Neuronal stem cell (in vitro differentiated cells): ENCODE measurements at regions not wholly inside any gene's neighbourhood (a gene's known extent, or its start where the extent isn't known, plus 50 kb on each side); places are given as distances from the start of the nearest gene placed in this dataset.

ENCODE experiments used
- DNase-seq: peaks from one replicate; pipeline ENCODE4 v3.0.0-alpha.2; 2013; ENCODE audit warnings: low spot score
- H2AFZ ChIP-seq: one replicate; pipeline ENCODE4 v1.6.1; 2013; ENCODE audit warnings: mild to moderate bottlenecking, low read length, inconsistent platforms
- H2AK5ac ChIP-seq: 2 replicates; pipeline ENCODE4 v1.6.1; 2013; ENCODE audit warnings: low read depth, mild to moderate bottlenecking, inconsistent platforms, low read length, moderate library complexity, mixed read lengths
- H2BK120ac ChIP-seq: 2 replicates; pipeline ENCODE4 v1.6.1; 2013; ENCODE audit warnings: low read depth, mild to moderate bottlenecking, inconsistent platforms, low read length, moderate library complexity, mixed read lengths
- H2BK12ac ChIP-seq: one replicate; pipeline ENCODE4 v1.6.1; 2013; ENCODE audit warnings: low read length, inconsistent platforms
- H2BK15ac ChIP-seq: 2 replicates; pipeline ENCODE4 v1.6.1; 2013; ENCODE audit warnings: mild to moderate bottlenecking, low read length, inconsistent platforms, mixed read lengths
- H2BK5ac ChIP-seq: one replicate; pipeline ENCODE4 v1.6.1; 2013; ENCODE audit warnings: inconsistent platforms, mild to moderate bottlenecking, low read length, moderate library complexity
- H3K14ac ChIP-seq: one replicate; pipeline ENCODE4 v1.6.1; 2013; ENCODE audit warnings: low read length, inconsistent platforms
- H3K18ac ChIP-seq: 2 replicates; pipeline ENCODE4 v1.6.1; 2013; ENCODE audit warnings: low read length, inconsistent platforms
- H3K23ac ChIP-seq: 2 replicates; pipeline ENCODE4 v1.6.1; 2013; ENCODE audit warnings: low read depth, mild to moderate bottlenecking, mixed read lengths, low read length, inconsistent platforms; ENCODE audit not compliant: poor library complexity
- H3K27ac ChIP-seq: replicated peaks from 3 replicates; pipeline ENCODE4 v1.5.1; 2013; ENCODE audit warnings: low read length, inconsistent platforms
- H3K27me3 ChIP-seq, 3 experiments: 2 replicates each; pipeline ENCODE4 v1.6.1; 2013; ENCODE audit warnings: low read length in 3 of 3, mild to moderate bottlenecking in 2 of 3, inconsistent platforms in 1 of 3, low read depth in 1 of 3, mixed read lengths in 1 of 3, moderate library complexity in 1 of 3; ENCODE audit not compliant: control insufficient read depth in 3 of 3, insufficient read depth in 3 of 3
- H3K36me3 ChIP-seq, 2 donors: replicated peaks in 1 of 2; 2 replicates each; pipeline ENCODE4 v1.6.1; 2013; ENCODE audit warnings: low read length in 2 of 2; ENCODE audit not compliant: control insufficient read depth in 2 of 2, insufficient read depth in 2 of 2
- H3K4ac ChIP-seq: 2 replicates; pipeline ENCODE4 v1.6.1; 2013; ENCODE audit warnings: inconsistent platforms, mild to moderate bottlenecking, low read length, moderate library complexity
- H3K4me1 ChIP-seq, 2 donors: 1 replicate in 1 of 2; 2 replicates in 1 of 2; pipeline ENCODE4 v1.6.1; 2013; ENCODE audit warnings: low read length in 2 of 2, low read depth in 1 of 2; ENCODE audit not compliant: control insufficient read depth in 2 of 2, insufficient read depth in 1 of 2
- H3K4me2 ChIP-seq: one replicate; pipeline ENCODE4 v1.6.1; 2013; ENCODE audit warnings: mild to moderate bottlenecking, low read length, inconsistent platforms; ENCODE audit not compliant: insufficient read depth, poor library complexity, severe bottlenecking
- H3K4me3 ChIP-seq, 2 donors: 2 replicates each; pipeline ENCODE4 v1.5.1; 2013; ENCODE audit warnings: low read length in 2 of 2, mild to moderate bottlenecking in 2 of 2, inconsistent platforms in 1 of 2, moderate library complexity in 1 of 2
- H3K79me1 ChIP-seq: one replicate; pipeline ENCODE4 v1.6.1; 2013; ENCODE audit warnings: low read depth, mild to moderate bottlenecking, inconsistent platforms, low read length, moderate library complexity
- H3K9ac ChIP-seq: one replicate; pipeline ENCODE4 v1.6.1; 2013; ENCODE audit warnings: mild to moderate bottlenecking, low read depth, low read length, inconsistent platforms; ENCODE audit not compliant: poor library complexity
- H3K9me3 ChIP-seq, 2 donors: replicated peaks in 1 of 2; 2 replicates each; pipeline versions ENCODE3 to v1.6.1; 2013; ENCODE audit warnings: low read length in 2 of 2, mild to moderate bottlenecking in 2 of 2, inconsistent platforms in 1 of 2, low read depth in 1 of 2, mixed read lengths in 1 of 2, moderate library complexity in 1 of 2; ENCODE audit not compliant: control insufficient read depth in 2 of 2, insufficient read depth in 1 of 2
- H4K8ac ChIP-seq: one replicate; pipeline ENCODE4 v1.6.1; 2013; ENCODE audit warnings: low read depth, mild to moderate bottlenecking, inconsistent platforms, low read length, moderate library complexity
- H4K91ac ChIP-seq: one replicate; pipeline ENCODE4 v1.6.1; 2013; ENCODE audit warnings: low read length, low read depth, mild to moderate bottlenecking, inconsistent platforms; ENCODE audit not compliant: poor library complexity
- WGBS, 2 donors: extraction: QIAGEN DNeasy Blood & Tissue Kit; methylation state at CpG; one replicate each; pipeline ENCODE4 v1.1.7; 2013; ENCODE audit warnings: missing lambda C conversion rate in 2 of 2, mixed read lengths in 1 of 2; ENCODE audit not compliant: insufficient read length in 2 of 2, insufficient replicate concordance in 1 of 2; ENCODE audit errors: extremely low coverage in 2 of 2; 5-methylcytosine and 5-hydroxymethylcytosine counted together

- H3K27ac ChIP-seq, result no peak overlapping the region
- no peaks in the 10 kb centered on the region for H3K36me3 ChIP-seq
- no peak overlapping the region for H3K23ac ChIP-seq
- no peak overlapping the region for H4K8ac ChIP-seq
- H3K9ac ChIP-seq, result no peak overlapping the region
- H2BK15ac ChIP-seq, result no peak overlapping the region
- no peaks in the 10 kb centered on the region for H3K79me1 ChIP-seq
- DNase-seq, result no peak
- H2AK5ac ChIP-seq, result no peak overlapping the region
- no peak overlapping the region for H4K91ac ChIP-seq
- H3K9me3 ChIP-seq, result peaks cover 0 to under 1% of the 10 kb centered on the region in 2 donors
- H2BK120ac ChIP-seq, result no peak overlapping the region
- no peak overlapping the region for H2BK5ac ChIP-seq
- no peak overlapping the region for H2AFZ ChIP-seq
- no peak overlapping the region for H3K4me3 ChIP-seq
- H3K18ac ChIP-seq, result no peak overlapping the region
- whole genome bisulfite sequencing, 2 donors, result no CpG with 5 or more reads among the region's 2 CpGs
- peaks cover 0 to 5% of the 10 kb centered on the region in 2 donors for H3K4me1 ChIP-seq
- H3K4ac ChIP-seq, result no peak overlapping the region
- H3K4me2 ChIP-seq, result no peak overlapping the region
- H3K14ac ChIP-seq, result no peak overlapping the region
- no peaks in the 10 kb centered on the region for H3K27me3 ChIP-seq
- no peak overlapping the region for H2BK12ac ChIP-seq
Observed at GRCh38 chr11:36791957-36792356, 193.9 kb upstream of the RAG2 start.

- no peak overlapping the region for H3K27ac ChIP-seq
- no peak overlapping the region for H3K4ac ChIP-seq
- no peaks in the 10 kb centered on the region for H3K36me3 ChIP-seq
- no peak overlapping the region for H2BK15ac ChIP-seq
- H3K4me3 ChIP-seq, result no peak overlapping the region
- H3K27me3 ChIP-seq, result no peaks in the 10 kb centered on the region
- no peak for DNase-seq
- no peak overlapping the region for H2BK5ac ChIP-seq
- no peak overlapping the region for H3K4me2 ChIP-seq
- H3K4me1 ChIP-seq, result peaks cover 0 to 5% of the 10 kb centered on the region in 2 donors
- H3K9me3 ChIP-seq, result peaks cover 0 to 2% of the 10 kb centered on the region in 2 donors
- H3K18ac ChIP-seq, result no peak overlapping the region
- H2AK5ac ChIP-seq, result no peak overlapping the region
- H3K14ac ChIP-seq, result no peak overlapping the region
- no CpG with 5 or more reads among the region's 3 CpGs for WGBS, 2 donors
- H2BK120ac ChIP-seq, result no peak overlapping the region
- H4K8ac ChIP-seq, result no peak overlapping the region
- H3K23ac ChIP-seq, result no peak overlapping the region
- H3K9ac ChIP-seq, result no peak overlapping the region
- no peak overlapping the region for H2AFZ ChIP-seq
- no peak overlapping the region for H2BK12ac ChIP-seq
- H4K91ac ChIP-seq, result no peak overlapping the region
- H3K79me1 ChIP-seq, result no peaks in the 10 kb centered on the region
Observed at GRCh38 chr11:36790526-36790925, 192.5 kb upstream of the RAG2 start.

GRCh38 chr11:36783808-36784207 is 185.8 kb upstream of the RAG2 start:
- H3K79me1 ChIP-seq, result no peaks in the 10 kb centered on the region
- H3K23ac ChIP-seq, result no peak overlapping the region
- no peak overlapping the region for H3K18ac ChIP-seq
- no peak overlapping the region for H3K9ac ChIP-seq
- WGBS, 2 donors, result no CpG with 5 or more reads among the region's 1 CpG
- no peak overlapping the region for H2BK15ac ChIP-seq
- H3K27me3 ChIP-seq, result no peaks in the 10 kb centered on the region
- no peak overlapping the region for H2BK12ac ChIP-seq
- H3K4me1 ChIP-seq, result no peaks in the 10 kb centered on the region
- H4K8ac ChIP-seq, result no peak overlapping the region
- no peak for DNase-seq
- no peak overlapping the region for H2BK120ac ChIP-seq
- no peak overlapping the region for H3K27ac ChIP-seq
- H3K4me3 ChIP-seq, result no peak overlapping the region
- H2AK5ac ChIP-seq, result no peak overlapping the region
- peaks cover 0 to 2% of the 10 kb centered on the region in 2 donors for H3K9me3 ChIP-seq
- H3K4me2 ChIP-seq, result no peak overlapping the region
- H2BK5ac ChIP-seq, result no peak overlapping the region
- H3K36me3 ChIP-seq, result no peaks in the 10 kb centered on the region
- no peak overlapping the region for H2AFZ ChIP-seq
- no peak overlapping the region for H4K91ac ChIP-seq
- H3K4ac ChIP-seq, result no peak overlapping the region
- no peak overlapping the region for H3K14ac ChIP-seq

GRCh38 chr11:36779791-36780190 is 181.8 kb upstream of the RAG2 start:
- Histone ChIP-seq H3K9ac (no peak overlapping the region), H3K4me1 (no peaks in the 10 kb centered on the region), H3K27me3 (no peaks in the 10 kb centered on the region)

More at GRCh38 chr11:36779791-36780190, 181.8 kb upstream of the RAG2 start:
- no CpG with 5 or more reads among the region's 3 CpGs for WGBS, 2 donors
- H3K79me1 ChIP-seq, result no peaks in the 10 kb centered on the region
- H2BK15ac ChIP-seq, result no peak overlapping the region
- no peak overlapping the region for H3K4me3 ChIP-seq
- no peak overlapping the region for H4K8ac ChIP-seq
- no peak for DNase-seq
- no peak overlapping the region for H2BK120ac ChIP-seq
- no peak overlapping the region for H3K18ac ChIP-seq
- no peaks in the 10 kb centered on the region for H3K36me3 ChIP-seq
- H4K91ac ChIP-seq, result no peak overlapping the region
- no peak overlapping the region for H2BK12ac ChIP-seq
- no peaks in the 10 kb centered on the region for H3K9me3 ChIP-seq
- no peak overlapping the region for H2AK5ac ChIP-seq
- no peak overlapping the region for H2BK5ac ChIP-seq
- no peak overlapping the region for H3K14ac ChIP-seq
- H3K4me2 ChIP-seq, result no peak overlapping the region
- no peak overlapping the region for H3K27ac ChIP-seq
- H2AFZ ChIP-seq, result no peak overlapping the region
- H3K23ac ChIP-seq, result no peak overlapping the region
- H3K4ac ChIP-seq, result no peak overlapping the region
